NCI-H2107 treated with DMSO at 0.1 percent for 48 hours (cell line): ENCODE measurements at regions not wholly inside any gene's neighbourhood (a gene's known extent, or its start where the extent isn't known, plus 50 kb on each side); places are given as distances from the start of the nearest gene placed in this dataset.
"Not testable (repeated sequence)": the region's sequence is repeated elsewhere in the genome, so short reads cannot be mapped to it uniquely, and the experiment has no call there.

Source experiments
- DNase-seq: peaks from one replicate; lab custom pipeline; 2025; ENCODE audit not compliant: unreplicated experiment; lab: John Stamatoyannopoulos, UW

DNA sequence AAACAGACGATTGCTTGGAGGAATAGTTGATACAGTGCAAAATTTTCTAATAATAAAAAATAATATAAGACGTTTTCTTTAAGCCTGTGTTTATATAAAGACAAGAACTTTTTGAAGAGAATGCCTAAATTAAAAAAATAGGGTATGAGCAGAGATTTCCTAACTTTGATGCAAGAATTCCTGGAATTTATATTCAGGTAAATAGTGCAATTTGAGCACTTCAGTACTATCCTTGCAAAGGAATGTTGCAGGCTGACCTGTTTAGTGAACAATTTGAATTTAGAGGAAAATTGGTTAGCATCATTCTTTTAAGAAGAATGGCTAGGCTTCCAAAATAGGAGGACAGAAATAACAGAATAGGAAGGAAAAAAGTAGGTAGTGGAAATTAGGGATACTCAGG is 1172.3 kb downstream of the HACE1 start:
- DNase-seq, result no peak

DNA sequence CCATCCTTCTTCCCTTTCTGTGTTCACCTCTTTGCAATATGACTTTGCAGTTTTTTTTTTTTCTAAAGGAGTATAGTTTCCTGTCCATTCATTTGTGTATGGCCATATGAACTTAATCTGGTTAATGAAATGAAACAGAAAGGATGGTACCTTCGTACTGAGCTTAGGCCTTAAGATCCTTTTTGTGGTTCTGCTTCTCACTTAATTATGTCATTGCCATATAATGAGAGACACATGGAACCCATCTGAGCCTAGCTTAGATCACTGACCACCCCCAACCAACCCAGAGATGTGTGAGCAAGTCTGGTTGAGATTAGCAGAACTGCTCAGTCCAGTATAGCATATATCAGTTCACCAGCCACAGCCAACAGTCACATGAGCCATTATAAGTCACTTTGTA is 1179.6 kb downstream of the HACE1 start:
- DNase-seq, result no peak

DNA sequence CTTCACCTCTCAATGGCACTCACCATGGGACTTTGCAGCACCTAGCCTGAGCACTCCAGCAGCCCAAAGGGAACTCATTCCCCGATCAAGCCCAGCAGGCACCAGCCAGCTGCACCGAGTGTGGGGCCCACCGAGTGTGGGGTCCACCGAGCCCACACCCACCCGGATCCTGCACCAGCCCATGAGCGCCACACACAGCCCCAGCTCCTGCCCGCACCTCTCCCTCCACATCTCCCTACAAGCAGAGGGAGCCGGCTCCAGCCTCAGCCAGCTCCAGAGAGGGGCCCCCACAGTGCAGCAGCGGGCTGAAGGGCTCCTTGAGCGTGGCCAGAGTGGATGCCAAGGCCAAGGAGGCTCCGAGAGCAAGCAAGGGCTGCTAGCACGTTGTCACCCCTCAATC is 1182.4 kb downstream of the HACE1 start:
- no peak for DNase-seq

DNA sequence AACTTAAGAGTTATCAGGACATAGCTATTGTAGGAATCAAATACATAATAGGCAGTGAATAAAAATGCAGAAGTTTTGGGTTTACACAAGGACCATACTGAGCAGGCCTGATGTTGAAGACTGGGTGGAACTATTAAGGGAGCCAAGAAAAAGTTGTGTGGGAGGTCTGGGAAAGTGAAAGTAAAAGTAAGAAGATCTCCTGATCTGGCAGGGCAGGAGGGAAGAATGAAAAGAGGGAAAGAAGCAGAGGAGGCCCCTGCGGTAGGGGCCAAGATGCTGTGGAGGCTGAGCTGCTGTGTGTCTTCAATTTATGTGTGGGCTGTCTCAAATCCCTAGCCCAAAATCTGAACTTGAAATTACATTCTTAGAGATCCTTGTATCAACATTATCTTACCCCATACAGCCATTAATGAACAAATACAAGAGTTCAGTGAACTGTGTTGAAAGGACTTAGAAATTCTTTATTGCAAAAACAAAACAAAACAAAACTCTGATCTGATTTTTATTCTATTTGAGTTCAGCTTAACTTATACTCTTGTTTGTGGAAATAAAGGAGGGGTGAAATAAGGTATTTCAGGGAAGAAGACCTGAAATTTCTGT is 1183.8 kb downstream of the HACE1 start:
- no peak for DNase-seq

DNA sequence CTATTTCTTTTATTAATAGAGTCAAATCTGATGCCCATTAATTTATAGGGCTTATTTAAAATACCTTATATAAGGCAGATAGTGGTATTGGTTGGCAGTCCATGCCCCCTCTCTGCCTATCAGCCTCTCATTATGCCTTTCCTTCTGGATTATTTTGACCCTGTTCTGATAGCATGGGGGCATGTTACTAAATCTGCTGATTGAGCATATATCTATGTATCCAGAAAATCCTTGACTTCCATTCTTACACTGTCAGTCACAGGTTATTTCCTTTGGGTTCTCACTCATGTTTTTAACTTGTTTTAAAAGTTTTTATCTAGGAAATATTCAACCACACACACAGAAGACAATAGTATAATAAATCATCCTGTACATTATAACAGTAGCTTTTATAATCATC is 1184.9 kb downstream of the HACE1 start:
- DNase-seq, result no peak

DNA sequence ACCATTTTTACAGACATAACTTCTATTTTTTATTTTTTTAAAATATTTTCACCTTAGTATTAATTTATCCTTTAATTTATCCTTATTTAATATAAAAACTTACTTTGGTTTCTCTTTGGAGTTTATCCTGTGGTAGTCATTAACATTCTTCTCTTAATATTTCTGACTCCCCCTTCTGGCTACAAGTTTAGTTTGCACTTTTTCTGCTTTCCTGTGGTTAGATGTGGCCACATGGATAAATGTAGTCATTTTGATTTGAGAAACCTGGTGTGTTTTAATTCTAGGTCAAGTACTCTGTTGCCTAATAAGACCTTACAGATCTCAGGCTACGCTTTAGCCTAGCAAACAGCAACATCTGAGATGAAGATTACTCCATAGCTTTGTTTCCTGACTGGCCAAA is 1187.5 kb downstream of the HACE1 start:
- DNase-seq, result no peak

DNA sequence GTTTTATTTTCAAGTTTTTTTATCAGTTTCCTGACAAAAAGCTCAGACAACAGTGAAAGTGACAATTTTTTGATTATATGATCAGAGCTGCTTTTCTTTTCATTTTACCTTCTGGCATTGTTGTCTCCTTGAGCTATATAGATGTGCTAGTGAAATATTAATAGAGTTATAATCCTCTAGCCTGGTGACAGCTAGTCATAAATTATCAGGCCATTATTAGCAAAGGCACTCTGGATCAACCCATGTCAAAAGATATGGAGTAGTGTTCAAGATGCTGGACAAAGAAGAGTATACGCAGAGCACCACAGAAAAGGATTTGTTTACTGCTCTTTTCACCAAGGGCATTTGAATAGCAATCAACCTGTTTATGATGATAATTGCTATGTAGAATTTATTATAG is 1230.1 kb downstream of the HACE1 start:
- DNase-seq, result no peak

DNA sequence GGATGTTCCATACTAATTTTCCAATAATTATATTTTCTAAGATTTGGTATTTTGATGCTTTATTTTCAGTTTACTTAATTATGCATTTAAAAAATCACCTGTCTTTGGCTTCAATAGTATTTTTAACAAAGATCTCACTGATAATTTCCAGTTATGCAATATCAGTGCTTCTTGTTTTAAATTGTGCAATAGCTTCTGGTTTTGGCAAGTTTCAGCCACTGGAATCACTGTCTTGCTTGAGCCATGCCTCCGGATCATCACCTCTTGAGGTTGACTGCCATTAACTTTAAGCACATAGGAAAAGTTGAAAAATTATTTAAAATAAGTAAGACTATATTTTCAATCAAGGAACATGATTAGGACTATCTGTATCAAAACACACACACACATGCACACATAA is 1242.1 kb downstream of the HACE1 start:
- DNase-seq, result no peak

DNA sequence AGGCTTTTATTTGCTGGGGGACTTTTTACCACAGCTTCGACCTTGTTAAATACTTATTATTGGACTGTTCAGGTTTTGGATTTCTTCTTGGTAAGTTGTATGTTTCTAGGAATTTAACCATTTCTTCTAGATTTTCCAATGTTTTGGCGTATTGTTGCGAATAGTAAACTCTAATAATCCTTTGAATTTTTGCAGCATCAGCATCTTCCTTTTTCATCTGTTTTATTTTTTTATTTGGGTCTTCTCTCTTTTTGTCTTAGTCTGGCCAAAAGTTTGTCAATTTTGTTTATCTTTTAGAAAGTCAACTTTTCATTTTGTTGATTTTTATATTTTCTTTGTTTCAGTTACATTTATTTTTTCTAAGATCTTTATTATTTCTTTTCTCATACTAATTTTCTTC is 1272.0 kb downstream of the HACE1 start:
- DNase-seq, result no peak

DNA sequence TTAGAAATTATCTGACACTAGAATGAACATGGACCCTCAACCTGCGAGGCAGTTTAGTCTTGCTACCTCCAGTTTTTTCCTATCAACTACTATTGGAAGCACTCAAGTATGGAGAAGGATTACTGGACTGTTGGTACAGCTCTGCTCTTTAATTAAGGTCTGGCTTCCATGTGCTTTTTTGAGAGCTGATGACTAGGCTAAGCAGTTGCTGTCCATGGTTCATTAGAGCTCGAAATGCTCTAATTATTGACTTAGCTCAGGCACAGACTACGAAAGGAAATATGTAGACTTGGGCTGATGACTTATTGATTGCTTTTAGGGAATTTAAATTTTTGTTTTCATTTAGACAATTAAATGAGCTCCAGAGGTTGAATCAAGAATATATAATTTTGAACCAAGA is 1281.6 kb downstream of the HACE1 start:
- DNase-seq, result no peak

DNA sequence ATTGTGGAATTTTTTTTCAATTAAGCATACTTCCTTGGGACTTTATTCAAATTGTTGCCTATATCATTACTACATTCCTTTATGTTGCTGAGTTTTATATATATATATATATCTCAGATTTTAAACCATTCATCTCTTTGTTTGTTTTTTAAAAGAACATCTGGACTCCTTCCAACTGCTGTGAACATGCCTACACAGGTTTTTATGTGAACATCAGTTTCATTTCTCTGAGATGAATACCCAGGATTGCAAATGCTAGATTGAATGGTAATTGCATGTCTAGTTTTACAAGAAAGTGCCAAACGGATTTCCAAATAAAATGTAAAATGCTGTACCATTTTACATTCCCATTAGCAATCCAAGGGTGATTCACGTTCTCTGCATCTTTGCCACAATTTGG is 1289.3 kb downstream of the HACE1 start:
- DNase-seq, result no peak

DNA sequence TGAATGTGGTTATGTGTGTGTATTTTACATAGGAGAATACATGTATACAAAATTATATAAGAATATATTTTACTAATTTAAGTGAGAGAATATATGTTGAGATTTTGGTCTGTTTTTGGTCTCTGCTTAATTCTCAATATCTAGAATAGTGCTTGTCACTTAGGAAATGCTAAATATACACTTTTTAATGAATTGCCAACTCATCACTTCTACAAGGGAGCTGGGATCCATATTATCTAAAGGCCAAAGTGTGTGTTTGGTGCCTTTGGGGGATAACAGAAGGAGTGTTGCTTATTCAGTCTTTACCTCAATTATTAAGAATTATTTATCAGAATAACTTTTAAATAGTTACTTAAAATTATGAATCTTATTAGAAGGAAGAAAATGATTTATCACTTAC is 1304.8 kb downstream of the HACE1 start:
- DNase-seq, result no peak

DNA sequence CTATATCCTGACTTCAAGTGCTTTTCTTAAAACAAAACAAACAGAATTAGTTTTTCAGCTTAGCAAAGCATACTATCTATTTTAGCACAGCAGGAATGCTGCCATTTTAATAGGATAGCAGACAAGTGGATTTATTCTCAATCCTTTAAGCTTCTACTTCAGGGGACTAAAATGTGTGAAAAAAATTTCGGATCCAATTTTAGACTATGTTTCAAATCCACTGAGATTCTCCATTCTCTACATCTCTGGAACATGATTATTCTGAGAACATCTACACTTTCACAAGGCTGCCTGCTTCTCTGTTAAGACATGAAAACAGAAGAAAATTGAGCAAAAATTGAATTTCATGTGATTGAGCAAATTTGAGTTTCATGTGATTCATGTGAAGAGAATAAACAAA is 1321.3 kb downstream of the HACE1 start:
- no peak for DNase-seq

DNA sequence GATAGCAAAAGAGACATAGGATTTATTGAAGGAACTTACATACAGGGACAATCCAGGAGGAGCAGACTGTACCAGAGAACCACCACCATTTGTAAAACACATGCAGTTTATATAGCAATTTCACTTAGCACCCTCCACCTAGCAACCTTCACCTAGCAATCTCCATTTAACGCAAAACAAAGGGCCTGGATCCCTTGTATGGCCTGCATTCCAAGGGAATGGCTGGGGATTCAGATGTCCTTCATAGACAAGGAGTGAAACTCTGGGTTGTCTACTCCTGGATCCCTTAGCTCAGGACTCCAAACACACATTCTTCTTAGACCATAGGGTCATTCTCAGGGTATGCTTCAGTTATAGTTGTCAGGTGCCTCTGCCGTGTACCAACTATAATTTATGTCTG is 1324.9 kb downstream of the HACE1 start:
- no peak for DNase-seq

DNA sequence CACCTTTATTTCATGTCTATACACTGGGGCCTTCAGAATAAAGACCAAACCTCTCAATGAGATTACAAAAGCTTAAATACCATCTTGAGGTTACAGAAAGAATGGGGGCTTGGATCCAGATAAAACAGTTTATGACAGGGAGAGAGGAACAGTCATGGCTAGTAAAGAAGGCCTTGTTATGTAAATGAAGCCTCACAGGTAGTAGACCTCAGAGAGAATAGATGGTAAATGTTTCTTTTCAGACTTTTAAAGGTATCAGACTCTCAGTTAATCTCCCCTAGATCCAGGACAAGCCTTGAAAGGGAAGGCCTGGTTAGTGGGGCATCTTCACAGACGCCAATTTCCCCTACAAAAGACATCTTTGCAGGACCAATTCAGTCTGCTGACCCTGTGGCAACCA is 1325.6 kb downstream of the HACE1 start:
- no peak for DNase-seq

DNA sequence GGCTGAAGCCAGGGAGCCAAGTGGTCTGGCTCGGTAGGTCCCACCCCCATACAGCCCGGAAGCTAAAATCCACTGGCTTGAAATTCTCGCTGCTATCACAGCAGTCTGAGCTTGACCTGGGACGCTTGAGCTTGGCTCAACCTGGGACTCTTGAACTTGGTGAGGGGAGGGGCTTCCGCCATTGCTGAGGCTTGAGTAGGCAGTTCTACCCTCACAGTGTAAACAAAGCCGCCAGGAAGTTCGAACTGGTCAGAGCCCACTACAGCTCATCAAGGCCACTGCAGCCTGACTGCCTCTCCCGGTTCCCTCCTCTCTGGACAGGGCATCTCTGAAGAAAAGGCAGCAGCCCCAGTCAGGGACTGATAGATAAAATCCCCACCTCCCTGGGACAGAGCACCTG is 1337.7 kb downstream of the HACE1 start:
- no peak for DNase-seq

DNA sequence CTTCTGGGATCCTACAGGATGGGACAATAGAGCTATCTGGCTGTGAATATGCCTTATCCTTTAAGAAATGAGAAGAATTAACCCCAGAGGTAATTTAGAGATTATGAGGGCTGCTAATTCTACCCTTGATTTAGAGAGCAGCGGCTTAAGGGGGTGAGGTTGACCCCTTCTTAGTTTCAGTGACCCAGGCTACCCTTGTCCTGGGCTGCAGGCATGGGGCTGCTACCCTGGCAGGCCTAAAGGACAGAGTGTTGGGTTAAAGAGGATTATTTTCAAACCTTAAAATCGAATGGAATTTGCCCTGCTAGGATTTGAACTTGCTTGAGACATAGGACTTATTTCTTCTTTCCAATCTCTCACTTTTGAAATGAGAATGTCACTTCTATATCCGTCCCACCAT is 1343.4 kb downstream of the HACE1 start:
- DNase-seq, result no peak

DNA sequence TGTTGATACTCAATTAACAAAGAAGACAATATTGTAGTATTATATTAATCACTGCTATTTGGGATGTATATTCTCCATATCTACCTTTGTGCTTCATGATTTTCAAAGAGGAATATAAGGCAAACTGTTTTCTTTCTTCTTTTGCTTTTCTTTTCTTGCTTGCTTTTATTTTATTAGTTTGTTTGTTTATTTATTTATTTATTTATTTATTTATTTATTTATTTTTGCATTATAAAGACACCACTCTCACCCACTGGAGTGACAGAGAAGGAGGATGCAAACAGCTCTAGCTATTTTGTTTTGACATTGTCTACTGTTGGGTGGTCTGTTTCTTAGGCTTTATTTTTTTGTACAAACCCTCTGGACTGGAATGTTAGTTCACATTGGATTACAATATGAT is 1352.7 kb downstream of the HACE1 start:
- no peak for DNase-seq

DNA sequence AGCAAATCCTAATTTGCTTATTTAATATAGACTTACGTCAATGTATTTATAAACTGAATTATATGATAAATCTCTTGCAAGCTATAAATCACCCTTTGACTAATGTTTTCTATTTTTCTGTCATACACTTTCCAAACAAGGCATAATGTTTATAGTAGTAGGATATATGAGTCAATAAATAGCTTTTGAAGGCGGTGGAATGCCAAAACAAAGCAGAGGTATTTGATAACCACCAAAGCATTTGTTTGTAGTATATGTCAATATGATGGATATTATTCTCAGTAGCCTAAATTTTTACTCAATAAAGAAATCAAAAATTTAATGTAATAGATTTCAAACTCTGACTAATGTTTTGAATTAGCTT is 1354.6 kb downstream of the HACE1 start:
- DNase-seq, result no peak

DNA sequence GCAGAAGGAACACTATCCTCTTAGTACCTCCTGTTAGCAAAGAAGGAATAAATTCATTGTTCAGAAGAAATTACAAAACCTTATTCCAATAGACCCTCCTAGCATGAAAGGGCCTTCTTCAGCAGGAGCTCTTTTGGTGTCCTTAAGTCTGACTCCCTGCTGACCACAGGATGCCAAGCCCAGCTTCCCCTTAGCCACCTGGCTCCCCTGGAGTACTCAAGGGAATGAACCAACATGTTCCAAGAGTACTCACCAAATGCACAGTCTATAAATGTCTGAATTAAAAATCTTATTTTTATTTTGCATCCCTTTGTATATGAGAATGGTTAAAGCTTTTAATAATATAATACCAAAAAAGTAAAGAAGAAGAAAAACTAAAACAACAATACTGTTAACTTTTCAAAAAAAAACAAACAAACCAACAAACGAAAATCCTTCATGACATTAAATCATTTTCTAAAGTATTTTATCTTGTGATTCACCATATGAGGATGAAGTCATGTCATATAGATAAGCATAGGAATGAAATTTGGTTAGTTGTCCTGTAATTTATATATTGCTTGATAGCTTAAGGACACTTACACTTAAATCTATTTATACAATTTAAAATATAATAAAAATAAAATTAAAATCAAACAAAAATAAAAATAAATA is 1355.1 kb downstream of the HACE1 start:
- DNase-seq, result no peak

DNA sequence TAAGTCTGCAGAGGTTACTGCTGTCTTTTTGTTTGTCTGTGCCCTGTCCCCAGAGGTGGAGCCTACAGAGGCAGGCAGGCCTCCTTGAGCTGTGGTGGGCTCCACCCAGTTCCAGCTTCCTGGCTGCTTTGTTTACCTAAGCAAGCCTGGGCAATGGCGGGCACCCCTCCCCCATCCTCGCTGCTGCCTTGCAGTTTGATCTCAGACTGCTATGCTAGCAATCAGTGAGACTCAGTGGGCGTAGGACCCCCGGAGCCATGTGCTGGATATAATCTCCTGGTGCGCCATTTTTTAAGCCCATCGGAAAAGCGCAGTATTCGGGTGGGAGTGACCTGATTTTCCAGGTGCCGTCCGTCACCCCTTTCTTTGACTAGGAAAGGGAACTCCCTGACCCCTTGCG is 1363.1 kb downstream of the HACE1 start:
- DNase-seq, result not testable (repeated sequence)

DNA sequence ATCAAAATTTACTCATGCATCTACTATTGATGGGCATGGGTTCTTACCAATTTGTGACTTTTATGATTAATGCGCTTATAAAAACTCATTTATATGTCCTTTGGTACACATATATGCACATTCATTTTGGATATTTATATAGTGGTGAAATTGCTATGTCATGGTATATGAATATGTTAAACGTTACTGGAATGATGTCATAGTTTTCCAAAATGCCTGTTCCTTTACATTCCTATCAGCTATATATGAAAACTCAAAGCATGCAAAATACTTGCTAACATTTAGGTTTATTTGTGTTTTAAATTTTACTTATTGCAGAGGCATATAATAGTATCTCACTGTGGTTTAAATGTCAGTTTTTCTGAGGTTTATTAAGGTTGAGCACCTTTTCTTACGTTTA is 1403.1 kb downstream of the HACE1 start:
- DNase-seq, result no peak

DNA sequence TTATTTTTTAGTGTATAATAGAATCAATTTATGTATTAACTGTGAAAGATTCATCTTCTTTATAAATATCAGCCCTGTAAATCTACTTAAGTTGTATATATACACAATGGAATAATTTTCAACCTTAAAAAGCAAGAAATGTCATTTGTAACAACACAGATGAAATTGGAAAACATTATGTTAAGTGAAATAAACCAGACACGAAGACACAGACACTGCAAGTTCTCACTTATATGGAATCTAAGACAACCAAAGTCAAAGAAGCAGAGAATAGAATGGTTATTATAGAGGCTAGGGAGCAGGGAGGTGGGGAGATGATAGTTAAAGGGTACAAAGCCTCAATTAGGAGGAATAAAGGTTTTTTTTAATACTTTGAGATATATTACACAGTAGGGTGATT is 1404.4 kb downstream of the HACE1 start:
- no peak for DNase-seq
